ENCODE measurements at regions not wholly inside any gene's neighbourhood (a gene's known extent, or its start where the extent isn't known, plus 50 kb on each side); places are given as distances from the start of the nearest gene placed in this dataset.

- TF ChIP-seq CTCF (IDR thresholded peaks at IDR 0.05; ENCODE audit: low read length, missing control alignments): no peak
- no peak overlapping the region for H3K4me3 ChIP-seq (replicated peaks; ENCODE audit: low read depth, low read length)
- DNase-seq (ENCODE audit: low read depth): no peak
Observed at GRCh38 chr10:55881588-55881987, 479.5 kb downstream of the ZWINT start.

- no peak overlapping the region for H3K4me3 ChIP-seq (replicated peaks; ENCODE audit: low read depth, low read length)
- DNase-seq (ENCODE audit: low read depth): no peak
- TF ChIP-seq CTCF (IDR thresholded peaks at IDR 0.05; ENCODE audit: low read length, missing control alignments): no peak
Observed at GRCh38 chr10:55873485-55873884, 487.6 kb downstream of the ZWINT start.

GRCh38 chr10:55870186-55870585, 490.9 kb downstream of the ZWINT start:
- H3K4me3 ChIP-seq (replicated peaks; ENCODE audit: low read depth, low read length): no peak overlapping the region
- DNase-seq (ENCODE audit: low read depth): no peak
- no peak for TF ChIP-seq CTCF (IDR thresholded peaks at IDR 0.05; ENCODE audit: low read length, missing control alignments)

- no peak overlapping the region for H3K4me3 ChIP-seq (replicated peaks; ENCODE audit: low read depth, low read length)
- DNase-seq (ENCODE audit: low read depth): no peak
- no peak for TF ChIP-seq CTCF (IDR thresholded peaks at IDR 0.05; ENCODE audit: low read length, missing control alignments)
Observed at GRCh38 chr10:55867848-55868247, 493.2 kb downstream of the ZWINT start.

- no peak for DNase-seq (ENCODE audit: low read depth)
- no peak overlapping the region for H3K4me3 ChIP-seq (replicated peaks; ENCODE audit: low read depth, low read length)
- no peak for TF ChIP-seq CTCF (IDR thresholded peaks at IDR 0.05; ENCODE audit: low read length, missing control alignments)
Observed at GRCh38 chr10:55858730-55859129, 502.3 kb downstream of the ZWINT start.

- DNase-seq (ENCODE audit: low read depth): no peak
- TF ChIP-seq CTCF (IDR thresholded peaks at IDR 0.05; ENCODE audit: low read length, missing control alignments): no peak
Observed at GRCh38 chr10:55852900-55853299, 508.2 kb downstream of the ZWINT start.

GRCh38 chr10:55837273-55837672, 523.8 kb downstream of the ZWINT start:
- H3K4me3 ChIP-seq (replicated peaks; ENCODE audit: low read depth, low read length): no peak overlapping the region
- TF ChIP-seq CTCF (IDR thresholded peaks at IDR 0.05; ENCODE audit: low read length, missing control alignments): no peak
- no peak for DNase-seq (ENCODE audit: low read depth)

More at GRCh38 chr10:55852900-55853299, 508.2 kb downstream of the ZWINT start:
- no peak overlapping the region for H3K4me3 ChIP-seq (replicated peaks; ENCODE audit: low read depth, low read length)

Data from fibroblast of pulmonary artery (primary cell).